EL (cell line): ENCODE measurements at regions not wholly inside any gene's neighbourhood (a gene's known extent, or its start where the extent isn't known, plus 50 kb on each side); places are given as distances from the start of the nearest gene placed in this dataset.
A peak's percentile ranks its signal among the peaks of the same experiment; 100 is the strongest.
"Not testable (repeated sequence)": the region's sequence is repeated elsewhere in the genome, so short reads cannot be mapped to it uniquely, and the experiment has no call there.

Source experiments
- DNase-seq: peaks from one replicate; pipeline ENCODE4 v3.0.0-alpha.2; 2016

DNA sequence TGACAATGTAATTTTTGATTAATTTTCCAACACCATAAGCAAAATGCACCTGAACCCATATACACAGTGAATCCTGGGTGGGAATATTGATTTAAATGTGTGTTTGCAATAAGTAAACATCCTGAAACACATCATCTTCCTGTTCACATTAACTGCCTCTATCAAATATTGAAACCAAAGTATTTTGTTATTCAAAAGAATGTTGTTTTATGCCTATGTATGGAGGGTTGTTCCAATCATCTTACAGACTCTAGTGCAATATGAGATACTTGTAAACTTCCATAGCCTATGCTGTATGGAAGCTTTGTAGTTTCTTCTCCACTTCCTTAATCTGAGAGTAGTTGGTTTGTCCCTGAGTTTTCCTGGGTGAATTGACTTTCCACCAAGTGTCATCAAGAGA is 105.4 kb upstream of the SLC7A11 start:
- DNase-seq = no peak

DNA sequence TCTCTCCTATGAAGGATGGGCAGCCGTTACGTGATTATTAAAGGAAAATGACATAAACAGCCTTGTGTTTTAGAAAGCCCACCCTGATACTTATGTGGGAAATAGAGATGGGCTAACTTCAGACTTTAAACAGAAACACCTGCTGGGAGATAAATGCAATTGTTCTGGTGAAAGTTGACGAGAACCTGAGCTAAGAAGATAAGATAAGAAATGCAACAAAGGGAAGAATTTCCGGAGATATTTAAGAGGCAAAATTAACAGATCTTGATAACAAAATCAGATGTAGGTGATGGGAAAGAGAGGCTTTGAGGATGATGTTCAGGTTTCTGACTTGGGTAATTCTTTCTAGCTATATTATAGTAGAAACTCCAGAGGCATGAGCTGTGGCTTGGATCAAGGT is 102.7 kb upstream of the SLC7A11 start:
- no peak for DNase-seq

DNA sequence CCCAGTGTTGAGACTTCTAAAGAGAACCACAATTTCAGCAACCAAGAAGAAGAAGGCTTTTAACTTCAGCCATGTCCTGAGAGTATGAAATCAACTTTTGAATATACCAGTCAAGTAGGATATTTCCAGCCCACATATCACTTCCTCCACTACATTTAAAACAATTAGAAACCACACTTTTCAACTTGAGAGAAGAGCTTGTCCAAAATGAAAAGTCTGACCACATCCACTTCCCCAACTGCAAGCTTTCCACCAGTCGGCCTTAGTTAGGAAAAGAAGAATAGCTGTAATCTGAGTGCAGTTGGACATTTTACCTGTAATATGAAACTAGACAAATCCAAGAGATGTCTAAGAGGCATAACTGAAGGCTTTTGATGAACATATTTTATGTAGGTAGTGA is 101.9 kb upstream of the SLC7A11 start:
- DNase-seq = no peak

DNA sequence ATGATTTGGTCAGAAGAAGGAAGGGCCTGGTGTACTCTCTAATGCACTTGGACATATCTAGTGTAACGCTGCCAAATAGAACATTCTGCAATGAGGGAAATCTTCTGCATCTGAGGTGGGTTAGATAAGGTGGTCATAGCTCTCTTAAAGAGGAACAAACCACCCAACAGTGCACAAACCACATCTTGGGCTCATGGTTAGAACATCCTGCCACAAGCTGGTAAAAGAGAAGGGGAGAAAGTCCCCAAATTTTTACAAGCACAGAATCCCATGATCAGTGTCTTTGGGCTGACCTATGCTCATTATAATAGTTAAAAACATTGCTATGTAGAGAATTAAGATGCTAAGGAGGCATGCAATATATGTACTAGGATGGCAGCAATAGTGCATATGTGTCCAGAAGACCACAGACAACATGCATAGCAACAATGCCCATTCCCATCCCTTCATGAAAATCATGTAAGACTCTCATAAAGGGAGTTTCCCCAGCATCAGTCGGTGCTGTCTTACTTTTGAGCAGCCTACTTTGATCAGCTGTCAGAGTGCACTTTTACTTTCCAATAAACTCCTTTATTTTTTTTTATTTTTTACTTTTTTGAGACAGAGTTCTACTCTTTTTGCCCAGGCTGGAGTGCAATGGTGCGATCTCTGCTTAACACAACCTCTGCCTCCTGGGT is 99.7 kb upstream of the SLC7A11 start:
- DNase-seq = no peak

DNA sequence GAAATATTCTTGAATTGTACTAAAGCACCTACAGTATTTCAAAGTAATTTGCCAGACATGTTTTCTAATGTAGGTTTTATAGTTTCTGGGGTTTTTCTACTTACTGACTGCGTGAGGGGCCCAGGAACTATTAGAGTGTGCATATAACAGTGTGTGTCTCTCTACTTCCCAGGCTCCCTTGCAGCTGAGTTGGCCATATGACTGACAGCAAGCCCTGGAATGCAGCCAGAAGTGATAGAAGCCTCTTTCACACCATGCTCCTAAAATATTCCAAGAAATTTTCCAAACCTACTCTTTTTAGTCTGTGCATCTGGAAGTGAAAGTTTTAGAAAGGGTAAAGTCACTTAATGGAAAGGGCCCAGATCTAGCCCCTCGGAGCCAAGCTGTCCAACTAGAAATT is 96.7 kb upstream of the SLC7A11 start:
- no peak for DNase-seq

DNA sequence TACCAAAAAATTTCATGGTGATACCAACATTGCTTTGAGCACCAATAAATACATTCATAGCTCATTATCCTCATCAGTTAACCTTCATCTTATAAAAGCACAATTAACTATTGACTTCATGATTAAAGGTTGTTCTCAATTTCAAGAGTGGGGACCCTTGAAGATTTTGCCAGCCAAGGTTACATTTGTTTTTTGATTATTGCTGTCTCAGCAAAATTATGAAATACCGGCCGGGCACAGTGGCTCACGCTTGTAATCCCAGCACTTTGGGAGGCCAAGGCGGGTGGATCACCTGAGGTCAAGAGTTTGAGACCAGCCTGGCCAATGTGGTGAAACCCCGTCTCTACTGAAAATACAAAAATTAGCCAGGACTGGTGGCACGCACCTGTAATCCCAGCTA is 96.1 kb upstream of the SLC7A11 start:
- DNase-seq = not testable (repeated sequence)

DNA sequence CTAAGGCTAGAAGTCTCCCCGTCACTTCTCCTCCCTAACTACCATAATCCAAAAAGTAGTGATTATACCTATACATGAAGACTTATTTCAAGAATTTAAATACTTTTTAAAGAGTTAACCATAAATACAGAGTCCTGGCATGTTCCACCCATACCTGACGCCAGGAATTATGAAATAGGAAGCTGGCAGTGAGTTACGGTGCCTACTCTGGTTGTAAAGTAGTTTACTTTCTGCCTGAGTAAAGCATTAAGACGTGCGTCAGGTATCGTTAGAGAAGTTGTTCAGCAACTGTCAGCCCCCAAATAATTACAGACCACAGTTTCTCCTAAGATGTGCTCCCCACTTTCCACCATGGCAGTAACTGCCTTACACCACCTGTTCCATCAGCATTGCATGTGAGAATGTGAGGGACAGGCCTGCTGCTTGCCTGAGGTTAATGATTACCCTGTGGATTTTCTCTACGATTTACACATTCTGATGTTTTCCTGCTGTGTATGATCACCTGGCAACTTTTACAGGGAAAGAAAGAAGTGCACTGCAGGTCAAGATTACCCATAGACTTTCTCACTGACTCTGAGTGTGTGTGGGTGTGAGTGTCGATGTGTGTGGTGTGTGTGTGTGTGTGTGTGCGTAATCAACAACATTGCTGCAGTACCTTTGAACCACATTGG is 92.3 kb upstream of the SLC7A11 start:
- no peak for DNase-seq

DNA sequence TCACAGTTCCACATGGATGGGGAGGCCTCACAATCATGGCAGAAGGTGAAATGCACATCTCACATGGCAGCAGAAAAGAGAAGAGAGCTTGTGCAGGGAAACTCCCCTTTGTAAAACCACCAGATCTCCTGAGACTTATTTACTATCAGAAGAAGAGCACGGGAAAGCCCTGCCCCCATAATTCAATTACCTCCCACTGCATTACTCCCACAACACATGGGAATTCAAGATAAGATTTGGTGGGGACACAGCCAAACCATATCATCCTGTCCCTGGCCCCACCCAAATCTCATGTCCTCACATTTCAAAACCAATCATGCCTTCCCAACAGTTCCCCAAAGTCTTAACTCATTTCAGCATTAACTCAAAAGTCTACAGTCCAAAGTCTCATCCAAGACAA is 90.3 kb upstream of the SLC7A11 start:
- not testable (repeated sequence) for DNase-seq

DNA sequence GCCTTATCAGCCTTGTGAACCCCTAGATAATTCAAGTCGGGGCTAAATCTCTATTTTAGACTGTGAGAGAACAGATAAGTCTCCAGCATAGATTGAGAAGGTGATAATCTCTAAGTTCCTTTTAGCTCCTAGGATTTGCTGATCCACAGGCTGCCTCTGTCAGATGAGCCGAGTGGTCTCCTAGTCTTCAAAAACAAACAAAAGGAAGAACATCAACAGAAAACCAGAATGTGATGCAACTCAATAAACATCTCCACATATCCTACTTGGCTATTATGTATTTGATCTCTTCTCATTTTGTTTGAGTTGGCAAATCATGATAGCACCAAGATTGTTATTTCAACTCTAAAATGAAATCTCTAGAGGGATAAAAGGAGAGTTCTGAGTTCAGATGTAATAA is 88.4 kb upstream of the SLC7A11 start:
- DNase-seq = no peak

DNA sequence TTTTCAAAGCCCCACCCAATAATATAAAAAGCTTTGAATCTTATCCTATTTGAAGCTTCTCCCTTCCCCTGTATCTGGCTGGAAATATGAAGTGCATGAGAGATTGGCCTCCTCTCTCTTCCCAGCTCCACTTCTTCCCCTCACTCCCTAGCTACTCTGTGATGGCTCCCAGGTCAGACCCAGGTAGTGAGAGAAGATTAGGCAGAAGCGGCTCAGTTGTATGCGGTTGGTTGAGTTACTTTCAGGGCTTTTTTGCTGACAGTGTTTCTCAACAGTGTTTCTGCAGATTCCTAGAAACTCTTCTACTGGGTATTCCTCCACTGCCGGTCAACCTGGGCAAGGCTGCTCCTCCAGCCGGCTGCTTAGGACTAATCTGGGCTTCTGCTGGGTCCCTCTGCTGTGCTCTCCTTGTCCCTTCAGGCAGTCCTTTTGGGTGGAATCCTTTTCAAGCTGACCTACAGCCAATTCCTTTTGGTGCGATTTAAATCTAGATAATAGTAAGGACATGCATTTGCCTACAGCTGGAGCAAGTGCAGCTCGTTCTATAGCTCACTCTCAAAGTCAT is 87.4 kb upstream of the SLC7A11 start:
- DNase-seq = no peak

DNA sequence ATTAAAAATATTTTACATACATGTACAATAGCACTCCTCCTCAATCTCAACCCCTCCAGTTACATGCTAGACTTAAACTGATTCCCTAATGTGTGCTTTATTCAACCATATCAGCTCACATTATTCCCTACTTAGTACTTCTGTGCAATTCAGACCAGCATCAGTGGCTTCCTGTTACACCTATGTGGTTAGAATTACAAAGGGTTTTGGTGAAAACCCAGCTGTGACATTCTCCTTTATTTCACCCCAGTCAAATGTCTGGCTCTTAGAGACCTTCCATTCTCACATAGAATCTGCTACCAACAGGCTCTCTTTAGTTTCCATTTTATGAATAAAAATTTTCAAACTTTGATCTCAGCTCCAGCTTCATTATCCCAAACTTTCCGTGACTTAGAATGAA is 85.2 kb upstream of the SLC7A11 start:
- no peak for DNase-seq

DNA sequence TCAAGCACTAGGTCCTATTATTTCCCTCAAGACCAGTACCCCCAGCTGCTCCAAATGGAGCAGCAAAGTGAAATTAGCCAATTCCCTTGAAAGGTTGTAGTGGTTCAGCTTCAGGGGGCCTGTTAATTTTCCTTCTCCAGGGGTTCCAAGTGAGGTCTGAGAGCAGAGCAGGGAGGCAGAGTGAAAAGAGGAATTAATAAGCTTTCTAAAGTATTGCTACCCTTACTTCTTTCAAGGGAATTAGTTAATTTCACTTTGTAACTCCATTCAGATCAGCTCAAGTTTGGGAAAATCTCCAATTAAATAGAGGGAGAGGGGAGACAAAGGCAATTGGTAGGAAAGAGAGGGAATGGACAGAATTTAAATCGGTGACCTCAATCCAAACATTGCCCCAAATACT is 78.7 kb upstream of the SLC7A11 start:
- DNase-seq = no peak

DNA sequence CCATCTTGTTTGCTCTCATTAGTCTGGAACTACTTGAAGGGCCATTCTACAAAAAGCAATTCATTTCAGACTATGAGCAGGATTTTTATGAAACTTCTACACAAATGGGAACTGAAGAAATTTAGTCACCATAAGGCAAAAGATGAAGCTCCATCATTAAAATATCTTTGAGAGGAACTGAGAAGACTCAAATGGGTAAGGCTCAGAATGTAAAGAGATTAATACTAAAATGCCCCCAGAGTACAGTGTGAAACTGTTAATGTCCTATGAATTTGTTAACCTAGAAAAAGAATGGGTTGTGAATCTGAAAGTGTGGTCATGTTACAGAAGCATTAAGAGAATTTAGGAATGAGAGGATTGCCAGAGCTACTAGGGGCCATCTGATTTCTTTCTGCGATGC is 77.9 kb upstream of the SLC7A11 start:
- no peak for DNase-seq

DNA sequence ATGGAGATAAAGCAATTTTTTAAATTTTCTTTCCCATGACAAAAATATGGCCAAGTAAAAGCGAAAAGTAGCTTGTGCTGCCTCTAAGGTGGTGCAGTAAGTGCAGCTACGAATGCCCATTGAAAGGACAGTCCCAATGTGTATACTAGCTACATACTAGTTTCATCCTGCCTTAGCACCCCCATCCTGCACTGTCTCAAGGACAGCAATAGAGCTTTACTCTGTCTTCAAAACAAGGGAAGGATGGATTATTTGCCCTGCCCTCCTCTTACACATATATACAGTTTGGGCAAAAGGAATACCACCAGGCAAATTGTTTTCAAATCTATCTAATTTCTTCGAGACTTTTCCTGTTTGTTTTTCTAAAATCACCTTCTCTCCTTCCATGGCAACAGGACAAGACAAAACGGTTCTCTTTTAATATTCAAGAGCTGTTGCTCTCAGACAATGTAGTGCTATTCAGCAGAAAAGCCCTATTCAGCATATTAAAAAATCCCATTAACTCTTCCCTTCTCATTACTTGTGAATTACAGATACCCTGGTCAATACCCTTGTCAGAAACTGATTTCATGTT is 75.1 kb upstream of the SLC7A11 start:
- no peak for DNase-seq

DNA sequence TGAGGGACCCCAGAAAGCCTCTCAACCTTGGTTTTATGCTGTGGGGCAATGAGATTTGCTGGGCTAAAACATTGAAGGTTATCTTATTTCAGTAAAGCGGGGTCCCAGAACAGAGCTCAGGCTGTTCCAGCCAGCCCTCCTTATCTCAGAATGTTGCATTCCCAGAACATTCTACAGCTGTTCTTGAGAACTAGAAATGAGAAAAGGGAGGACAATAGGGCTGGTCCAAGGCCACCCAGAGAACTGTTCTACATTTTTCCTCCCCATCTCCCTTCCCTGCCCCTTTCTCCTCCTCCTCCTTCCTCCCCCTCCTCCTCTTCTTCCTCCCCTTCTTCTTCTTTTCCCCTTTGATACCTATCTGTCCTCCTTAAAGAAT is 70.4 kb upstream of the SLC7A11 start:
- DNase-seq = no peak

DNA sequence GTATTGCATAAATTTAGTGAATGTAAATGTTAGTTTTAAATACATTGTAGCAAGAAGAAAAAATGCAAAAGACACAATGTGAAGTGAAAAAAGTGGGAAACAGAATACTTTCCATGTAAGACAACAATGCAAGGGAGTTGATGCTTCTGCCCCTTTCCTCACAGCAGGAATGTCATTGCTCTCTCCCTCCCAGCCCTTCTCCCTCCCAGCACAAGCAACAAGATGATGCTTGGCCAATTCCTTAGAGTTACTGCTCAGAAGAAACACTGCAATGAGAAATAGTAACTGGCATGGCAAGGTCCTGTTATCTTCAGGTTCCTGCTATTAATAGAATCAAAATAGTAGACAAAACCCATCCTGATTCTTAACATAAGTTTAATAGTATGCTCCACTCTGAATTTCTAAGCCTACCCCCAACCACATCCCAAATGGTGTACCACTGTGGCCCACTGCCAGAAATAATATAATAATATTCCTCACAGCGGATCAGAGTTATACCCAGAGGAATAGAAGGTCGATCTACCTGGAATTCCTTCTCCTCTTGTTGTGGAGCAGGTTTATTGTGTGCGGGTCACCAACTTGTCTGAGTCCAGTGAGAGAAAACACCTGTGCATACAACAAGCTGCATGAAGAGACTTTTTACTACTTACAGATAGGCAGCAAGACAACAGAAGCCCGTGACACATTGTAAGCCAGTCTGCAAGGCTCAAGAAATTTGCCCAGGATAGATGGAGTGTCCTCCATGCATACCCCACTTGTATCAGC is 69.8 kb upstream of the SLC7A11 start:
- peak; percentile 11 for DNase-seq

DNA sequence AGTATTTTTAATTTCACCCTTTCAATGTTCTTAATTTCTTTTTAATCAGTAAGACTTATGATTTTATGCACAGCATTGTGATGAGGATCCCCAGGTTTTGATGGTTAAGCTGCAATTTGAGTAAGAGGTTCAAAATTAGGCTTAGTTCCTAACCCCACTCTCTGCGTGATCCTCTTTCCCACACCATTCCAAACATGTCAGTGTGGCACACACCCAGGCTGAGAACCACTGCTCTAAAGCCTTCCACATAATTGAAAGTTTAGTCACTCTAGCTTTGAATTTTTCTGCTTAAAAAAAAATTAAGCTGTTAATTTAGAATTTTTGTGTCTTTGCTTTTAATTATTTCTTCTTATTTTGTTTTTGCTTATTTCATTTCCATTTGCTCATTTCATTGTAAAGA is 68.8 kb upstream of the SLC7A11 start:
- DNase-seq = peak; percentile 72

DNA sequence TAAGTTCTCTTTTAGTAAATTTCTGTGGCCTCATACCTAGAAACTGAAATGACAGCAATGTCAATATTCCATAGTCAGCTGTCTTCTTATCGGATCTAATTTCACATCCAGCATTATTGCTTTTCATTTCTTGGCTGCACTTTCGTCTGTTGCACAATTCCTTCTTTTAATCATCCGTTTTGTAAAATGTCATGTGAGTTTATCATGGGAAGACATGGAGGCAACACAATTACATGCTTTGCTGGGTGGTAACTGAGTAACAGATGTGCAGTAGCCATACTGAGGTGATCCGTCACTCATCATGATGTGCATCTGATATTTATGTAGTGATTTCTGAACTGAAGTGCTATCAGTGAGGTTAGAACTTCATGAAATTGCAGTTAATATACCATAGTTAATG is 68.3 kb upstream of the SLC7A11 start:
- DNase-seq = peak; percentile 1

DNA sequence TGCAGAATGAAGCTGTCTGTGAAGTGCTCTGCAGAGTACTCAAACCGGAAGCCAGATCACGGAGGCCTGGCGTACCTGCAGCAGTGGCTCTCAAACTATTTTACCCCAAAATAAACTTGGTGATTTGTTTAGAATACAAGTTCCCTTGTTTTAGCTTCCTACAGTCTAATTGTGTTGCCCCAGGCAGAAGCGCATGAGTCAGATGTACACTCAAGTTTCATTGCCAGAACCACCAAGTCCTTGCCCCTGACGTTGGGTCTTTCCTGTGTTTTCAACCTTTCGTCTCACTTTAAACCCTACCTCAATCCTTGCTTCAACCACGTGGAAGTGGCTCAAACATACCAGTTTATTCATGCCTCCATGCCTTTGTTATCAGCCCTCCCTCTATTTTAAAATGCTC is 66.2 kb upstream of the SLC7A11 start:
- peak; percentile 85 for DNase-seq

DNA sequence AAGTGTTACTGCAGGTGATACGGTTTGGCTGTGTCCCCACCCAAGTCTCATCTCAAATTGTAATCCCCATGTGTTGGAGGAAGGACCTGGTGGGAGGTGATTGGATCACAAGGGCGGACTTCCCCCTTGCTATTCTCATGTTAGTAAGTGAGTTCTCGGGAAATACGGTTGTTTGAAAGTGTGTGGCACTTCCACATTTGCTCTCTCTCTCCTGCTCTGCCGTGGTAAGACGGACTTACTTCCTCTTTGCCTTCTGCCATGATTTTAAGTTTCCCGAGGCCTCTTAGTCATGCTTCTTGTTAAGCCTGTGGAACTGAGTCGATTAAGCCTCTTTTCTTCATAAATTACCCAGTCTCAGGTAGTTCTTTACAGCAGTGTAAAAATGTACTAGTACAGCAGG is 65.2 kb upstream of the SLC7A11 start:
- DNase-seq = no peak

DNA sequence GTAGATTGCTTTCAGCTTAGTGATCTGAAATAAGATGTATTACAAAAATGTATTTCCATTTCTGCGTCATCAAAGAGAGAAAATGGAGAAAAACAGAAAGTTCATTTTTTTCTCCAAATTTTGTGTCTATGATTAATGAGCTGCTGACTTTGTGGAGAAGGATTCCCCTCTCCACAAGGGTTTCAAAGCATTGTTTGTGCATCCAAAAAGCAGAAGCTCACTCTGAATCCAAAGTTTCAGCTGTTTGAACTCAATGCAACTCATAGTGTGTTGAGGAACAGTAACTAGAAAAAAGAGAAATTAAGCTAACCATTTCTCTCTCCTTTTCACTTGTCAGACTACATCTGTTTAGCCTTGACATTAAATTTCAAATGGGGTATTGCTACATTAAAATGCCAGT is 62.9 kb upstream of the SLC7A11 start:
- DNase-seq = no peak

DNA sequence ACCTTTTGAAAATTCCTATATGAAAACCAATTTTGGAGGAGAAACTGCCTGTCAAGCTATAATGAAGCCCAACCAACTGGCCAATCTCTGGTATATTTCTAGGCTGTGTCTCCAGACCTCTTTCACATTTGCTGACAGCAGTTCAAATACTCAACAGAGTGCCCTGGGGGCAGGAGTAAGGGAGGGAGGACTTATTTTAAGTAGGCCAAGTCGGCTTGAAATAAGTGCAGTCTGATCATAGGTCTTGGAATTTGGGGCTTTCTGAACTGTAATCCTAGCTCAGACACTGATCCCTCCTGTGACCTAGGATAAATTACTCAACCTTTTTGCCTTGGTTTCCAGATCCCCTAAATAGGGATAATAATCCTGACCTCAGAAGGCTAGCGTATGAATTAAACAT is 59.4 kb upstream of the SLC7A11 start:
- peak; percentile 26 for DNase-seq

DNA sequence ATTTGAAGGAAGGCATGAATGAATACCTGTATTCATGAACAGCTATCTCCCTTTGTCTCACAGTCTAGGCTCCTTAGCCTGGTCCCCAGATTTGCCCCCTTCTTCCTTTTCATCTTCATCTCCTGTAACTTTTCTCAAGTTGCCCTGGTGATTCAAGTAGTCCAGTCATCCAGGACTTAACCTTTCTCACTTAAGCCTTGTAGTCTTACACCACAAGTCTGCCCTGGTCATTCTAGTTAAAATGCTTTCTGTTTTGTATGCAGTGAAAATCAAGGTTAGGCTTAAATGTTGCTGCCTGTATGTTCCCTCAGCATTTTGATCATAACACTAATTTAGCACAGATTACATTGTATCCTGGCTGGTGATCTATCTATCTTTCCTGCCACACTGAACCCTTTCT is 58.5 kb upstream of the SLC7A11 start:
- peak; percentile 15 for DNase-seq

DNA sequence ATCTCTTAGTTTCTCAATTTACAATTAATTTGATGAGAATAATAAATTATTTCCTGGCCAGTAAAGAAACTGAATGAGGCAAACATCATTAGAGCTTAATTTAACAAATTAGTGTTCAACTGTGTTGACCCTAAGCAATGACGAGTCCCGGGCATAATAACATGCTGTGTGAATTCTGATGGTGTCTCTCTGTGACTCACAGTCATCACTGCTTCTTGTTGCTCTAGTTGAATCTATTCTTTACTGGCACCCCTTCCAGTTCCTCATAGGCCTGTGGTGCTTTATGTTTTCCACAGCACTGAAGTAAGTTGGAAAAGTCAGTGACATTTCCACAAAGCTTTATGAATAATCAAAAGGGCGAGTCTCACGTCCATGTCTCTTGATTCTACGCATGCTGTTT is 57.7 kb upstream of the SLC7A11 start:
- DNase-seq = no peak
